ENCODE measurements at regions not wholly inside any gene's neighbourhood (a gene's known extent, or its start where the extent isn't known, plus 50 kb on each side); places are given as distances from the start of the nearest gene placed in this dataset.

DNA sequence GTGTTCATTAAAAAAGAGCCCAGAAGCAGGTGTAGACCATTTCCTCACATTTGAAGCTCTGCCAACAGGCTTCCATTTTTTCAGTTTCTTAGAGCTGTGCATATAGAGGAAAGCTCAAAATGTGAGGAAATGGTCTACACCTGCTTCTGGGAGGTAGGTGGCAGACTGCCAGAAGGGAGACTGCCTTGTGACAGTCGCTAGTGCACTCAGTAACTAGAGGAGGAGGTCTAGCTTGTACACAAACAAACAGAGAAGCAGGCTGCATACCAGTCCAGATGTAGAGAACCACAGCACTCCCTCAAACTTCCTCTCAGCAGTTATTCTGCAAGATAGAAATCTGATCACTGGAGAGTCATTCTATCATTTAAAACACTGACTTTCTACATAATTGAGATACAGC, 800.2 kb downstream of the EFNB2 start:
- no peak for TF ChIP-seq EZH2 (IDR thresholded peaks at IDR 0.05; ENCODE audit: borderline replicate concordance)
- TF ChIP-seq, protein P1, sequence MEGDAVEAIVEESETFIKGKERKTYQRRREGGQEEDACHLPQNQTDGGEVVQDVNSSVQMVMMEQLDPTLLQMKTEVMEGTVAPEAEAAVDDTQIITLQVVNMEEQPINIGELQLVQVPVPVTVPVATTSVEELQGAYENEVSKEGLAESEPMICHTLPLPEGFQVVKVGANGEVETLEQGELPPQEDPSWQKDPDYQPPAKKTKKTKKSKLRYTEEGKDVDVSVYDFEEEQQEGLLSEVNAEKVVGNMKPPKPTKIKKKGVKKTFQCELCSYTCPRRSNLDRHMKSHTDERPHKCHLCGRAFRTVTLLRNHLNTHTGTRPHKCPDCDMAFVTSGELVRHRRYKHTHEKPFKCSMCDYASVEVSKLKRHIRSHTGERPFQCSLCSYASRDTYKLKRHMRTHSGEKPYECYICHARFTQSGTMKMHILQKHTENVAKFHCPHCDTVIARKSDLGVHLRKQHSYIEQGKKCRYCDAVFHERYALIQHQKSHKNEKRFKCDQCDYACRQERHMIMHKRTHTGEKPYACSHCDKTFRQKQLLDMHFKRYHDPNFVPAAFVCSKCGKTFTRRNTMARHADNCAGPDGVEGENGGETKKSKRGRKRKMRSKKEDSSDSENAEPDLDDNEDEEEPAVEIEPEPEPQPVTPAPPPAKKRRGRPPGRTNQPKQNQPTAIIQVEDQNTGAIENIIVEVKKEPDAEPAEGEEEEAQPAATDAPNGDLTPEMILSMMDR (IDR thresholded peaks at IDR 0.05; ENCODE audit: poor library complexity): no peak

Data from hepatocyte (in vitro differentiated cells).